Nephron (organoid): ENCODE measurements at regions not wholly inside any gene's neighbourhood (a gene's known extent, or its start where the extent isn't known, plus 50 kb on each side); places are given as distances from the start of the nearest gene placed in this dataset.

Experiments used
- H3K27ac Mint-ChIP-seq, 3 experiments: 2 replicates each; pipeline ENCODE4 v1.8.0; 2020; ENCODE audit warnings: mixed read lengths in 3 of 3, mild to moderate bottlenecking in 2 of 3, moderate library complexity in 1 of 3
- H3K27me3 Mint-ChIP-seq: 2 replicates; pipeline ENCODE4 v1.8.0; 2021; ENCODE audit warnings: low read depth, mild to moderate bottlenecking, moderate library complexity, mixed read lengths
- H3K36me3 Mint-ChIP-seq: 2 replicates; pipeline ENCODE4 v1.8.0; 2020; ENCODE audit warnings: low read depth, mixed read lengths
- H3K4me1 Mint-ChIP-seq: 2 replicates; pipeline ENCODE4 v1.8.0; 2020; ENCODE audit warnings: mixed read lengths
- H3K4me3 Mint-ChIP-seq, 3 experiments: 2 replicates each; pipeline ENCODE4 v1.8.0; 2020; ENCODE audit warnings: mild to moderate bottlenecking in 3 of 3, mixed read lengths in 3 of 3, moderate library complexity in 2 of 3
- H3K9me3 Mint-ChIP-seq: 2 replicates; pipeline ENCODE4 v1.8.0; 2020; ENCODE audit warnings: mixed read lengths
- CTCF ChIP-seq, 3 experiments: fragments of 200-600 bp; sonication (generic); IDR thresholded peaks; one replicate each; pipeline ENCODE4 v1.5.0; 2021; ENCODE audit warnings: antibody characterized with exemption in 3 of 3; ENCODE audit not compliant: unreplicated experiment in 3 of 3

GRCh38 chr5:117999939-118000549 lies 988.3 kb downstream of the DTWD2 start:
- Mint-ChIP-seq H3K9me3 (no peaks in the 10 kb centered on the region), H3K27me3 (no peaks in the 10 kb centered on the region), H3K4me1 (peaks cover 9% of the 10 kb centered on the region), H3K4me3 (no peak overlapping the region), H3K27ac (no peak overlapping the region), H3K36me3 (no peaks in the 10 kb centered on the region)
- no peak for TF ChIP-seq CTCF (IDR thresholded peaks at IDR 0.05; ENCODE audit: unreplicated experiment in 3 of 3)

GRCh38 chr5:117982691-117983090 lies 1005.7 kb downstream of the DTWD2 start:
- no peak overlapping the region for H3K4me3 Mint-ChIP-seq
- H3K36me3 Mint-ChIP-seq: no peaks in the 10 kb centered on the region
- H3K27me3 Mint-ChIP-seq: no peaks in the 10 kb centered on the region
- peaks cover 5% of the 10 kb centered on the region for H3K9me3 Mint-ChIP-seq
- H3K27ac Mint-ChIP-seq: no peak overlapping the region
- TF ChIP-seq CTCF (IDR thresholded peaks at IDR 0.05; ENCODE audit: unreplicated experiment in 3 of 3): no peak
- H3K4me1 Mint-ChIP-seq: no peaks in the 10 kb centered on the region

- no peak overlapping the region for H3K27ac Mint-ChIP-seq
- H3K9me3 Mint-ChIP-seq: peaks cover 4% of the 10 kb centered on the region
- peaks cover 6% of the 10 kb centered on the region for H3K4me1 Mint-ChIP-seq
- no peak overlapping the region for H3K4me3 Mint-ChIP-seq
- no peaks in the 10 kb centered on the region for H3K36me3 Mint-ChIP-seq
- H3K27me3 Mint-ChIP-seq: no peaks in the 10 kb centered on the region
- no peak for TF ChIP-seq CTCF (IDR thresholded peaks at IDR 0.05; ENCODE audit: unreplicated experiment in 3 of 3)
These were observed 1014.6 kb downstream of the DTWD2 start for GRCh38 chr5:117973785-117974184.

GRCh38 chr5:117955831-117956230 lies 1032.5 kb downstream of the DTWD2 start:
- H3K27ac Mint-ChIP-seq: no peak overlapping the region
- H3K27me3 Mint-ChIP-seq: no peaks in the 10 kb centered on the region
- no peaks in the 10 kb centered on the region for H3K36me3 Mint-ChIP-seq
- no peaks in the 10 kb centered on the region for H3K4me1 Mint-ChIP-seq
- TF ChIP-seq CTCF (IDR thresholded peaks at IDR 0.05; ENCODE audit: unreplicated experiment in 3 of 3): no peak
- no peak overlapping the region for H3K4me3 Mint-ChIP-seq
- peaks cover 4% of the 10 kb centered on the region for H3K9me3 Mint-ChIP-seq

- Mint-ChIP-seq H3K27ac (no peak overlapping the region), H3K4me1 (no peaks in the 10 kb centered on the region), H3K9me3 (peaks cover 4% of the 10 kb centered on the region), H3K27me3 (no peaks in the 10 kb centered on the region), H3K36me3 (no peaks in the 10 kb centered on the region), H3K4me3 (no peak overlapping the region)
- no peak for TF ChIP-seq CTCF (IDR thresholded peaks at IDR 0.05; ENCODE audit: unreplicated experiment in 3 of 3)
These were observed 1034.0 kb downstream of the DTWD2 start for GRCh38 chr5:117954331-117954730.

- TF ChIP-seq CTCF (IDR thresholded peaks at IDR 0.05; ENCODE audit: unreplicated experiment in 3 of 3): no peak
- no peaks in the 10 kb centered on the region for H3K4me1 Mint-ChIP-seq
- no peak overlapping the region for H3K27ac Mint-ChIP-seq
- no peaks in the 10 kb centered on the region for H3K27me3 Mint-ChIP-seq
- H3K9me3 Mint-ChIP-seq: peaks cover 4% of the 10 kb centered on the region
- H3K4me3 Mint-ChIP-seq: no peak overlapping the region
- H3K36me3 Mint-ChIP-seq: no peaks in the 10 kb centered on the region
These were observed 1035.1 kb downstream of the DTWD2 start for GRCh38 chr5:117953272-117953671.
